ENCODE measurements at regions not wholly inside any gene's neighbourhood (a gene's known extent, or its start where the extent isn't known, plus 50 kb on each side); places are given as distances from the start of the nearest gene placed in this dataset.
"Not testable (repeated sequence)": the region's sequence is repeated elsewhere in the genome, so short reads cannot be mapped to it uniquely, and the experiment has no call there.

DNA sequence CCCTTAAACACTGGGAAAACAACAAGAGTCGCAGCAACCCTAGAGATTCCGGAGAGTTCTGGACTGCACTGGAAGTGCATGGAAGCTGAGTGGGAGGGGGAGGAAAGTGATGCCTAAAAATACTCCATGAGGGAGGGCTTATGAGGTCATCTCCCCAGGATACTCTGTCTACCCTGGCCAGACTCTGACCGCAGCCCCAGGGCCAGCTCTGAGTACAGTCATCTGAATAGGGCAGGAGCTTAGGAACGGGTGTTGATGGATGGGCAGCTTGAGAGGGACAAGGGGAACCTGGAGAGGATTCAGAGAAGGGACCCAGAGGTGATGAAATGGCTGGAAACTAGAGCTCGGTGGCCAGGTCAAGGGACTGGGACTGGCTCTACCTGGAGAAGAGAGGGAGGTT, 79.3 kb upstream of the IGFBP5 start:
- no peak for DNase-seq

DNA sequence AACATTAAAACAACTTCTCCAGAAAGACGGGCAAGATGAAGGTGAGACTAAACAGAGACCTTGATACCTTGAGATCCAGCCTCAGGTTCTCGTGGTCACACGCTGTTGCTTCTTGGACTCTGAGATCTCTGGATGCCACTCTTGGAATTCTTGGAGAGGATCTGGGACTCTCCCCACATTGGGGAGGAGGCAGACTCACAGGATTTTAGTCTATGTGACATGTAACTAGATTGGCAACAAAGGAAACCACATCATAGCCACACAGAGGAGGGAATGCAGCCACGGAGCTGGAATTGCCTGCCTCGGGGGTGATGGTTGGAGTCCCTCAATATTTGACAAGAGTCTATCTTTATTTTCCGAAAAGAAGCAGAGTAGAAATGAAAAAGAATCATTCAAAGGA, 78.8 kb upstream of the IGFBP5 start:
- no peak for DNase-seq

DNA sequence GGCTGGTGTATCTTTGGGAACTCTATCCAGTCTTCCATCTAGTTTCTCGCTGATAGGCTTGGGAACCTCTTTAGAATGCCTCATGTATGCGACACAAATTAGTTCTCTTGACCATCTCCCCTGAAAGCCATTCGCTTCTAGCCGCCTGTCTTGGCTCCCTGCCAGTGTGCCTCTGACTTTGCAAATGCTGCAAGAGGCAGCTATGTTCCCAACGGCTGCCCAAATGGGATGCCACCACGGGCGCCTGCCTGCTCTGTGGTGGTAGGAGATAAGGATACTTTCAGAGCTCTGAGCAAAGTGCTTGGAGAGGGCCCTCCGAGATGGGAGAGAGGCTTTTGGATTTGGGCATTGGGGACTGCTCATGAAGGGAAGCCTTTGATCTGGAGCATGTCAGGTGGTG, 77.7 kb upstream of the IGFBP5 start:
- no peak for DNase-seq

GRCh38 chr2:216770717-216771116, 75.4 kb upstream of the IGFBP5 start:
- no peak for DNase-seq

DNA sequence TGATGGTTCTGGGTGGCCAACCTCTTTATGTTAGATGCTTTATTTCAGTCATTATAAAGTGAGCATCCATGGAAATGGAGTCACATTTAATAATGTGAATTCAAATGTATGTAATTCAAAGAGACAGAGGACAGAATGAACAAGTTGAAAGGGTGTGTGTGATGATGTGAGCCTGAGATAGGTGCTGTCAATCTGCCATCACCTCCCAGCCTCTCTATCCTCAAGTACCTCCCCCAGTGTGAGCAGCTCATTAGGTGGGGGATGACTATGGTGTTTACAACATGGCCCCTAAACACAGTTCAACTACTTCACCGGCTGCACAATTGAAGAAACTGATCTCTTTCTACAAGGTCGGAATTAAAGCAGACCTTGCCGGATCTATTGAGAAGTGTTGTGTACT, 74.7 kb upstream of the IGFBP5 start:
- no peak for DNase-seq

DNA sequence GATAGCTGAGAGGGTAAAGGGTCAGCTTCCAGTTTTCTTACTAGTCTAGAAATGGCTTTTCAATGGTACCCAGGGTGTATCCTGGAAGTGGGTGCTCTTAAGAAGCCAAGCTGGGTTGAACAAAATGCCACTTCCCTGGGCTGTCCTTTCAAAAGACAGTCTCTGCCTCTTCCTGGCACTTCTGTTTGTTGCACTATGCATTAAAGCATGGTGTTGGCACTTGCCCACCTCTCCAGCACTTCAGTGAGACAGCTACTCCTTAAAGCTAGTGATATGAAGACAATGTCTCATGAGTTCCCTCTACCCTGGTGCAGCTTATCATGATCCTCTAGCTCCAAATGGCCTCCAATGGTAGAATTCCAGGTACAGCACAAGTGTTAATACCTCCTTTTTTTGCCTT, 74.3 kb upstream of the IGFBP5 start:
- DNase-seq, result no peak

DNA sequence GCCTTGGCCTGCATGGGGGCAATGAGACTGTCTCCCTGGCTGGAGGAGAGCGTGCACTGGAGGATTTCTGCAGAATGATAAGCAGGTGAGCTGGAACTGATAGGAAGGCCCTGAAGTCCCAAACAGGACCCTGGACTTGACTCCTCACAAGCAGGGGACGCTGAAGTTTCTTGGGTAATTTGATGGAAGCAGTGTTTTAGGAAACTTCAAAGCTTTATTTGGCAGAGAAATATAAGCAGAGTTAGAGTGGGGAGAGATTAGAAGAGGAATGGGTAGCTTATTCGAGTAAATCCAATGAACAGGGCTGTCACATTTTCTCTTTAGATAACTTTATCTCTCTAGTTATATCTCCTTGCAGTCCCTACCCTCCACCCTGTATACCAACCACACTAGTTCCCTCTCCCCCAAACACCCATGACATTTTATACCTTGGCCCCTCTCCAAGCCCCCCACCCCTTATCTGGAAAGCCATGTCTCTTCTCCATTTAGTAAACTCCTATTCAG, 73.6 kb upstream of the IGFBP5 start:
- no peak for DNase-seq

DNA sequence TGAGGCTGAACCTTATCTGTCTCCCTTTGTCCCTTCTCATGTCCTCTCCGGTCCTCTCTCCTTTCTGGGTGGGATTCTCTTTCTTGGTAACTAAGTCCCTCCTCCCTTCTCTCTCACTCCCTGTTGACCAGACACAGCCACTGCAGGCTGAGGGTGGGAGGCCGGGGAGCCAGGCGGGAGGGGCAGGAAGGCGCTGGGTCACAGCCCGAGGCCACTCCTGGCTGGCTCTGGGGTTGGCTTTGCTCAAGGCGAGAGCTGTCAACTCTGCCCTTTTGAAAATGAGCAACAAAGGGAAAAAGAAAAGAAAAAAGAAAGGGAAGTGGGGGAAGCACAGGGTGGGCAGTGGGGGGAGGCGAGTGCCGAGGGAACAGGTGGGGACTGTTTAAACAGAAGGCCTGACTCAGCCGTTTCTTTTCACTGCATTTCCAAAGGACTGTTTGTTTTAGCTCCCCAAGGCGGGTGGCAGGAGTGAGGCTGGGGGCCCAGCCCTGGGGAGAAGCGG, 70.5 kb upstream of the IGFBP5 start:
- no peak for DNase-seq

- DNase-seq, result no peak
Measured at GRCh38 chr2:216763396-216763795, 68.0 kb upstream of the IGFBP5 start.

DNA sequence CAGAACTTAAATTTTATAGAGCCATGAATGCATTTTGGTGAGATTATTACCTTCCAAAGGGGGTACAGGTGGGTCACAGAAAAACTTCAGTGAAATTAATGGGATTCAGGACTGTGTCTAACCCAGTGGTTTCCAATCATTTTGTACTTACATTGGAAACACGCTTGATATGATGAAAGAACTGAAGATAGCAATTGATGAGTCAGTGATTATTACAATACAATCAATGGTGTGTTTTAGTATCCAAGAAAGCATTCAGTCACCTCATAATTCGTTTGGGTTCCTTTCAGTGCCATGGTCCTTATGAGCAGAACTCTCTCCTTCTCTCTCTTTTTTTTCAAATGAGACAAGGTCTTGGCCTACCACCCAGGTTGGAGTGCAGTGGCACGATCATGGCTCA, 66.5 kb upstream of the IGFBP5 start:
- DNase-seq, result no peak

- no peak for DNase-seq
Measured at GRCh38 chr2:216761133-216761532, 65.8 kb upstream of the IGFBP5 start.

- no peak for DNase-seq
Measured at GRCh38 chr2:216758256-216759155, 63.2 kb upstream of the IGFBP5 start.

- DNase-seq, result no peak
Measured at GRCh38 chr2:216757532-216757931, 62.2 kb upstream of the IGFBP5 start.

DNA sequence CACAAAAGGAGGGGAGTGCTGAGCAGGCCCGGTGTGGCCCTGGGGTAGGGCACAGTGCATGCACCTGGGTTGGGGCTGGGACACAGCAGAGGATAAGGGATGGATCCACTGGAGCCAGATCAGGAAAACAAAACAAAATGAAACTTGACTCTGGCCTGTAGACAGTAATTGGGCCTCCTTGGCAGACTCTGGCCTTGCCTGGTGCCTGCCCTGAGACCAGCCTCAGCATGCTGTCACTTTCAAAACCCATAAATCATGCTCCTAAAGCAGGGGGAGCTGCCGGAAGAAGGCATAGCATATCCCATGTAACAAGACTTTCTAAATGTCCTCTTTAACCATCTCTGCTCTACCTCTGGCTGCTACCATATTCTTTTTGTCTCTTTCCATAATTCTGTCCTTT, 61.1 kb upstream of the IGFBP5 start:
- no peak for DNase-seq

DNA sequence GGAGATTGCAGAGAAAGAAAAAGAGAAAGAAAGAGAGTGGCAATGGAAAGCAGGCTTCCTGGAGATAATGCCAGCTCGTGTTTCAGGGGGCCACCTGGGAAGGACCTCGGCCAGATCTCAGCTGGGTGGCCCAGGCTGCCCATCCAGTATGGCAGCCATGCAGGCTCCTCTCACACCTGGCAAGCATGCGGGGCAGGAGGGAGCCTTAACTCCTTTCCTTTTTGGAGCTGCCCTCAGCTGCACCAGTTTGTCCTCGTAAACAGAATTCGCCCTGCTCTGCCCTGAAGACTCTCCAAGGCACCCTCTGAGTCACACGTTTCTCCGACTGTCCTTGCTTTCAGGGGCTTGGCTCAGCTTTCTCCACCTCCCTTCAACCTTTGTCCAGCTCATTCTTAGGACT, 59.5 kb upstream of the IGFBP5 start:
- DNase-seq, result no peak

GRCh38 chr2:216754336-216754735, 59.0 kb upstream of the IGFBP5 start:
- no peak for DNase-seq

GRCh38 chr2:216752855-216753505, 57.6 kb upstream of the IGFBP5 start:
- no peak for DNase-seq

GRCh38 chr2:216750750-216751149, 55.4 kb upstream of the IGFBP5 start:
- DNase-seq, result not testable (repeated sequence)

DNA sequence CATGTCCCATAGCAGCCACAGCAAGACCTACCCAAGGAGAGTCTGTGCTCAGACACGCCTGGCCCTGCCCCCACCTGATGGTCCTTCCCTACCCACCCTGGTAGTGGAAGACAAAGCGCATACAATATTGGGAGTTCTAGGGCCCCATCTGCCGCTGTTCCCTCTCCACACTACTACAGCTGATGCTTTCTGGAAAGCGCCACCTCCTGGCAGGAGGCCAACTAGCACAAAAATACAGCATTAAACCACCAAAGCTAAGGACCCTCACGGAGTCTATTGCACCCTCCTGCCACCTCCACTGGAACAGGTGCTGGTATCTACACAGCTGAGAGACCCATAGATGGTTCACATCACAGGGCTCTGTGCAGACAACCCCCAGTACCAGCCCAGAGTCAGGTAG, 50.9 kb upstream of the IGFBP5 start:
- not testable (repeated sequence) for DNase-seq

DNA sequence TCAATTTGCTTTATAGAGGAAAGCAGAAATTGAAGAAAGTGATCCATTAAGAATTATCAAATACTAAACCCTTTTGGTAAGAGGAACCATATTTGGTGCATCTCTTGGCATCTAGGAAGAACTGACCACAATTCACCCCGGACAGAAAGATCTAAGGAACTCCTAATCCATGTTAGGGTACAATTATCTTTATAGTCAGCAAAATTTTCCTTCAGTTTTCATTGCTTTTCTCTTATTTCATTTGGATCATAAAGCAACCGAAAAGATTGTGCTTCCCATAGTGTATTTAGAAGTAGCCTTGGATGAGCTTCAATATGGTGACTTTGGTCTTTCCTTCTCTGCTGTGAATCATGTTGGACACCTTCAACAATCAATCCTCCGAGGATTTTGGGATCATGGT, 50.1 kb upstream of the IGFBP5 start:
- no peak for DNase-seq

Data from KG1 (cell line).